NCI-H2196 treated with DMSO at 0.1 percent for 48 hours (cell line): ENCODE measurements at regions not wholly inside any gene's neighbourhood (a gene's known extent, or its start where the extent isn't known, plus 50 kb on each side); places are given as distances from the start of the nearest gene placed in this dataset.
"Not testable (repeated sequence)": the region's sequence is repeated elsewhere in the genome, so short reads cannot be mapped to it uniquely, and the experiment has no call there.

ENCODE experiments used
- DNase-seq: peaks from one replicate; lab custom pipeline; 2025; ENCODE audit not compliant: unreplicated experiment; lab: John Stamatoyannopoulos, UW

- no peak for DNase-seq
Measured at GRCh38 chr9:124084087-124084486, 72.5 kb downstream of the LHX2 start.

GRCh38 chr9:124087226-124087625 is 75.7 kb downstream of the LHX2 start:
- no peak for DNase-seq

GRCh38 chr9:124088476-124088837 is 76.9 kb downstream of the LHX2 start:
- no peak for DNase-seq

GRCh38 chr9:124089631-124090488 is 78.3 kb downstream of the LHX2 start:
- not testable (repeated sequence) for DNase-seq

GRCh38 chr9:124098141-124098905 is 86.8 kb downstream of the LHX2 start:
- DNase-seq, result no peak

- DNase-seq, result no peak
Measured at GRCh38 chr9:124099860-124100259, 88.3 kb downstream of the LHX2 start.

GRCh38 chr9:124101215-124101968 is 89.8 kb downstream of the LHX2 start:
- no peak for DNase-seq

GRCh38 chr9:124101969-124102345 is 90.4 kb downstream of the LHX2 start:
- no peak for DNase-seq

- no peak for DNase-seq
Measured at GRCh38 chr9:124102363-124102762, 90.8 kb downstream of the LHX2 start.

- no peak for DNase-seq
Measured at GRCh38 chr9:124105266-124105665, 93.7 kb downstream of the LHX2 start.

GRCh38 chr9:124108216-124108615 is 96.6 kb downstream of the LHX2 start:
- no peak for DNase-seq

- no peak for DNase-seq
Measured at GRCh38 chr9:124110307-124110915, 98.8 kb downstream of the LHX2 start.

- no peak for DNase-seq
Measured at GRCh38 chr9:124116683-124117363, 105.3 kb downstream of the LHX2 start.

GRCh38 chr9:124118894-124119293 is 107.3 kb downstream of the LHX2 start:
- no peak for DNase-seq

- no peak for DNase-seq
Measured at GRCh38 chr9:124120272-124120671, 108.7 kb downstream of the LHX2 start.

- no peak for DNase-seq
Measured at GRCh38 chr9:124121725-124122124, 110.2 kb downstream of the LHX2 start.

- DNase-seq, result no peak
Measured at GRCh38 chr9:124122321-124122720, 110.8 kb downstream of the LHX2 start.

- DNase-seq, result no peak
Measured at GRCh38 chr9:124122813-124123462, 111.4 kb downstream of the LHX2 start.

- not testable (repeated sequence) for DNase-seq
Measured at GRCh38 chr9:124123621-124124020, 112.1 kb downstream of the LHX2 start.
